ENCODE measurements at regions not wholly inside any gene's neighbourhood (a gene's known extent, or its start where the extent isn't known, plus 50 kb on each side); places are given as distances from the start of the nearest gene placed in this dataset.

GRCh38 chr5:72654231-72654630 is 147.0 kb upstream of the ZNF366 start:
- Histone ChIP-seq H4K20me1 (ENCODE audit: insufficient read depth, low read length) (no peaks in the 10 kb centered on the region), H3K4me1 (ENCODE audit: insufficient read depth, low read length) (no peaks in the 10 kb centered on the region), H3K4me3 (ENCODE audit: low read depth in 1 of 2, low read length in 2 of 2) (no peak overlapping the region), H3K4me2 (ENCODE audit: insufficient read depth, low read length) (no peak overlapping the region), H3K79me2 (ENCODE audit: insufficient read depth, low read length) (no peaks in the 10 kb centered on the region), H3K9ac (ENCODE audit: low read depth, low read length) (no peak overlapping the region), H3K36me3 (ENCODE audit: insufficient read depth, low read length) (no peaks in the 10 kb centered on the region), H3K27ac (ENCODE audit: low read length) (no peak overlapping the region), H2AFZ (ENCODE audit: low read depth, low read length) (no peak overlapping the region), H3K9me3 (ENCODE audit: insufficient read depth, low read length, severe bottlenecking) (no peaks in the 10 kb centered on the region), H3K27me3 (ENCODE audit: insufficient read depth, low read length, poor library complexity) (peaks cover 2% of the 10 kb centered on the region)
- TF ChIP-seq, protein P1, sequence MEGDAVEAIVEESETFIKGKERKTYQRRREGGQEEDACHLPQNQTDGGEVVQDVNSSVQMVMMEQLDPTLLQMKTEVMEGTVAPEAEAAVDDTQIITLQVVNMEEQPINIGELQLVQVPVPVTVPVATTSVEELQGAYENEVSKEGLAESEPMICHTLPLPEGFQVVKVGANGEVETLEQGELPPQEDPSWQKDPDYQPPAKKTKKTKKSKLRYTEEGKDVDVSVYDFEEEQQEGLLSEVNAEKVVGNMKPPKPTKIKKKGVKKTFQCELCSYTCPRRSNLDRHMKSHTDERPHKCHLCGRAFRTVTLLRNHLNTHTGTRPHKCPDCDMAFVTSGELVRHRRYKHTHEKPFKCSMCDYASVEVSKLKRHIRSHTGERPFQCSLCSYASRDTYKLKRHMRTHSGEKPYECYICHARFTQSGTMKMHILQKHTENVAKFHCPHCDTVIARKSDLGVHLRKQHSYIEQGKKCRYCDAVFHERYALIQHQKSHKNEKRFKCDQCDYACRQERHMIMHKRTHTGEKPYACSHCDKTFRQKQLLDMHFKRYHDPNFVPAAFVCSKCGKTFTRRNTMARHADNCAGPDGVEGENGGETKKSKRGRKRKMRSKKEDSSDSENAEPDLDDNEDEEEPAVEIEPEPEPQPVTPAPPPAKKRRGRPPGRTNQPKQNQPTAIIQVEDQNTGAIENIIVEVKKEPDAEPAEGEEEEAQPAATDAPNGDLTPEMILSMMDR (IDR thresholded peaks at IDR 0.05; ENCODE audit: borderline replicate concordance, extremely low read depth, low read length, poor library complexity, severe bottlenecking), result no peak
- TF ChIP-seq EZH2 (IDR thresholded peaks at IDR 0.05; ENCODE audit: borderline replicate concordance, low read depth, low read length, severe bottlenecking), result no peak
- no peak for ATAC-seq (ENCODE audit: insufficient read depth, low read depth)
- no peak for DNase-seq

DNA sequence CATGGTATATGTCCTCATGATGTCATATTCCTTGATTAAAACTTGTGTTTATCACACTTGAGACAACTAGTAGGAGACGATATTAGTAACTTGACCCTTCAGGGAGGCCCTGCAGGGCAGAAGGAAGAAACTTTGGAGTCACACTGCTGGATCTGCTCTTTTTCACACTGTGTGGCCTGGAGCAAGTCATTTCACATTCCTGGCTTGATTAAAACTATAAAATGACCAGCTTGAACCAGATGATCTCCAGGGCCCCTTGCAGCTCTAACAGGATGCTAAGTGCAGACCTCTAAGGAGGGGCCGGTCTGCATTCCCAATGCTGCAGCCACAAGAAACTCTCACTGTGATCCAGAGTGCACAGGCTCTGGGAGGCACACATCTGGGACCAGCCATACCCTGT is 146.4 kb upstream of the ZNF366 start:
- H3K4me1 ChIP-seq (ENCODE audit: insufficient read depth, low read length), result no peaks in the 10 kb centered on the region
- no peak overlapping the region for H3K4me3 ChIP-seq (ENCODE audit: low read depth in 1 of 2, low read length in 2 of 2)
- ATAC-seq (ENCODE audit: insufficient read depth, low read depth) (no peak), DNase-seq (no peak)
- TF ChIP-seq, protein P1 (IDR thresholded peaks at IDR 0.05; ENCODE audit: borderline replicate concordance, extremely low read depth, low read length, poor library complexity, severe bottlenecking), result no peak
- no peak for TF ChIP-seq EZH2 (IDR thresholded peaks at IDR 0.05; ENCODE audit: borderline replicate concordance, low read depth, low read length, severe bottlenecking)
- H3K27ac ChIP-seq (ENCODE audit: low read length), result no peak overlapping the region
- no peaks in the 10 kb centered on the region for H3K36me3 ChIP-seq (ENCODE audit: insufficient read depth, low read length)
- H3K4me2 ChIP-seq (ENCODE audit: insufficient read depth, low read length), result no peak overlapping the region
- no peaks in the 10 kb centered on the region for H3K9me3 ChIP-seq (ENCODE audit: insufficient read depth, low read length, severe bottlenecking)
- no peaks in the 10 kb centered on the region for H3K79me2 ChIP-seq (ENCODE audit: insufficient read depth, low read length)
- H2AFZ ChIP-seq (ENCODE audit: low read depth, low read length), result no peak overlapping the region
- no peaks in the 10 kb centered on the region for H4K20me1 ChIP-seq (ENCODE audit: insufficient read depth, low read length)
- H3K9ac ChIP-seq (ENCODE audit: low read depth, low read length), result no peak overlapping the region
- H3K27me3 ChIP-seq (ENCODE audit: insufficient read depth, low read length, poor library complexity), result peaks cover 2% of the 10 kb centered on the region

GRCh38 chr5:72651779-72652178 is 144.6 kb upstream of the ZNF366 start:
- Histone ChIP-seq H2AFZ (ENCODE audit: low read depth, low read length) (no peak overlapping the region), H3K36me3 (ENCODE audit: insufficient read depth, low read length) (no peaks in the 10 kb centered on the region), H3K4me2 (ENCODE audit: insufficient read depth, low read length) (no peak overlapping the region), H3K79me2 (ENCODE audit: insufficient read depth, low read length) (no peaks in the 10 kb centered on the region), H3K27me3 (ENCODE audit: insufficient read depth, low read length, poor library complexity) (peaks cover 2% of the 10 kb centered on the region), H3K27ac (ENCODE audit: low read length) (no peak overlapping the region), H3K4me1 (ENCODE audit: insufficient read depth, low read length) (no peaks in the 10 kb centered on the region), H4K20me1 (ENCODE audit: insufficient read depth, low read length) (no peaks in the 10 kb centered on the region), H3K9ac (ENCODE audit: low read depth, low read length) (no peak overlapping the region), H3K9me3 (ENCODE audit: insufficient read depth, low read length, severe bottlenecking) (no peaks in the 10 kb centered on the region), H3K4me3 (ENCODE audit: low read depth in 1 of 2, low read length in 2 of 2) (no peak overlapping the region)
- no peak for ATAC-seq (ENCODE audit: insufficient read depth, low read depth)
- no peak for DNase-seq
- TF ChIP-seq, protein P1 (IDR thresholded peaks at IDR 0.05; ENCODE audit: borderline replicate concordance, extremely low read depth, low read length, poor library complexity, severe bottlenecking), result no peak
- TF ChIP-seq EZH2 (IDR thresholded peaks at IDR 0.05; ENCODE audit: borderline replicate concordance, low read depth, low read length, severe bottlenecking), result no peak

- Histone ChIP-seq H3K4me1 (ENCODE audit: insufficient read depth, low read length) (no peaks in the 10 kb centered on the region), H3K9ac (ENCODE audit: low read depth, low read length) (no peak overlapping the region)
- no peak for ATAC-seq (ENCODE audit: insufficient read depth, low read depth)
These were observed 143.9 kb upstream of the ZNF366 start for GRCh38 chr5:72651109-72651508.

More at GRCh38 chr5:72651109-72651508, 143.9 kb upstream of the ZNF366 start:
- H3K4me2 ChIP-seq (ENCODE audit: insufficient read depth, low read length), result no peak overlapping the region
- no peak overlapping the region for H3K4me3 ChIP-seq (ENCODE audit: low read depth in 1 of 2, low read length in 2 of 2)
- H3K79me2 ChIP-seq (ENCODE audit: insufficient read depth, low read length), result no peaks in the 10 kb centered on the region
- no peaks in the 10 kb centered on the region for H3K9me3 ChIP-seq (ENCODE audit: insufficient read depth, low read length, severe bottlenecking)
- no peak for DNase-seq
- H3K27ac ChIP-seq (ENCODE audit: low read length), result no peak overlapping the region
- H3K36me3 ChIP-seq (ENCODE audit: insufficient read depth, low read length), result no peaks in the 10 kb centered on the region
- no peaks in the 10 kb centered on the region for H4K20me1 ChIP-seq (ENCODE audit: insufficient read depth, low read length)
- TF ChIP-seq, protein P1 (IDR thresholded peaks at IDR 0.05; ENCODE audit: borderline replicate concordance, extremely low read depth, low read length, poor library complexity, severe bottlenecking), result no peak
- H3K27me3 ChIP-seq (ENCODE audit: insufficient read depth, low read length, poor library complexity), result peaks cover 2% of the 10 kb centered on the region
- no peak overlapping the region for H2AFZ ChIP-seq (ENCODE audit: low read depth, low read length)
